ENCODE measurements at regions not wholly inside any gene's neighbourhood (a gene's known extent, or its start where the extent isn't known, plus 50 kb on each side); places are given as distances from the start of the nearest gene placed in this dataset.

- TF ChIP-seq EP300 (IDR thresholded peaks at IDR 0.05; ENCODE audit: borderline replicate concordance in 1 of 2, control insufficient read depth in 1 of 2, low read depth in 2 of 2, low read length in 2 of 2), result no peak
- no peak for TF ChIP-seq FOS (IDR thresholded peaks at IDR 0.05; ENCODE audit: borderline replicate concordance, extremely low read depth, insufficient read length)
- no peak for TF ChIP-seq NBN (IDR thresholded peaks at IDR 0.05)
- no peak for TF ChIP-seq MEF2B (IDR thresholded peaks at IDR 0.05; ENCODE audit: partially characterized antibody, poor library complexity, severe bottlenecking)
- no peak for TF ChIP-seq CREM (IDR thresholded peaks at IDR 0.05; ENCODE audit: low read depth)
- TF ChIP-seq, protein P1, sequence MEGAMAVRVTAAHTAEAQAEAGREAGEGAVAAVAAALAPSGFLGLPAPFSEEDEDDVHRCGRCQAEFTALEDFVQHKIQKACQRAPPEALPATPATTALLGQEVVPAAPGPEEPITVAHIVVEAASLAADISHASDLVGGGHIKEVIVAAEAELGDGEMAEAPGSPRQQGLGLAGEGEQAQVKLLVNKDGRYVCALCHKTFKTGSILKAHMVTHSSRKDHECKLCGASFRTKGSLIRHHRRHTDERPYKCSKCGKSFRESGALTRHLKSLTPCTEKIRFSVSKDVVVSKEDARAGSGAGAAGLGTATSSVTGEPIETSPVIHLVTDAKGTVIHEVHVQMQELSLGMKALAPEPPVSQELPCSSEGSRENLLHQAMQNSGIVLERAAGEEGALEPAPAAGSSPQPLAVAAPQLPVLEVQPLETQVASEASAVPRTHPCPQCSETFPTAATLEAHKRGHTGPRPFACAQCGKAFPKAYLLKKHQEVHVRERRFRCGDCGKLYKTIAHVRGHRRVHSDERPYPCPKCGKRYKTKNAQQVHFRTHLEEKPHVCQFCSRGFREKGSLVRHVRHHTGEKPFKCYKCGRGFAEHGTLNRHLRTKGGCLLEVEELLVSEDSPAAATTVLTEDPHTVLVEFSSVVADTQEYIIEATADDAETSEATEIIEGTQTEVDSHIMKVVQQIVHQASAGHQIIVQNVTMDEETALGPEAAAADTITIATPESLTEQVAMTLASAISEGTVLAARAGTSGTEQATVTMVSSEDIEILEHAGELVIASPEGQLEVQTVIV (IDR thresholded peaks at IDR 0.05; ENCODE audit: borderline replicate concordance, partially characterized antibody), result no peak
- TF ChIP-seq CBFB (IDR thresholded peaks at IDR 0.05; ENCODE audit: low read depth), result no peak
- TF ChIP-seq JUNB (IDR thresholded peaks at IDR 0.05), result no peak
Observed at GRCh38 chr11:37916331-37916730, 1318.3 kb upstream of the RAG2 start (continued).

- H3K79me2 ChIP-seq (ENCODE audit: control insufficient read depth, insufficient read depth, low read length), result no peaks in the 10 kb centered on the region
- intact Hi-C loops (cut with micrococcal nuclease; ENCODE audit: unreplicated experiment), result no loop called here
- in situ Hi-C loops (cut with MboI), result no loop called here
- no peak for FAIRE-seq
- ChIA-PET POLR2A (no interaction called here), RAD21 (ENCODE audit: unreplicated experiment) (no interaction called here), CTCF (no interaction called here), SMC1A (ENCODE audit: uncharacterized antibody, unreplicated experiment) (interaction anchor here (1.1 kb wide), 1 partner anchor 10 kb away, joined by 3 read pairs; no protein-coding TSS in a partner anchor)
- no peak for DNase-seq (ENCODE audit: low read depth, low spot score)
- no peak overlapping the region for H3K4me2 ChIP-seq (ENCODE audit: control insufficient read depth, insufficient read depth)
- no peak overlapping the region for H3K9ac ChIP-seq (ENCODE audit: control insufficient read depth, insufficient read depth, low read length)
- H4K20me1 ChIP-seq (ENCODE audit: control insufficient read depth, insufficient read depth), result no peaks in the 10 kb centered on the region
- no peak overlapping the region for H2AFZ ChIP-seq (ENCODE audit: control insufficient read depth, low read depth, low read length)
- H3K27ac ChIP-seq (ENCODE audit: control insufficient read depth, insufficient read depth), result no peak overlapping the region
- no peaks in the 10 kb centered on the region for H3K27me3 ChIP-seq (replicated peaks in 1 of 2; ENCODE audit: control insufficient read depth in 2 of 2, insufficient read depth in 2 of 2, low read length in 1 of 2)
- no TSS peak for BruUV-seq (replicated peaks)
- WGBS (ENCODE audit: insufficient coverage, insufficient replicate concordance, low lambda C conversion rate, missing lambda C conversion rate), result 27% methylated on average over 1 of the region's 1 CpG
- H3K4me3 ChIP-seq, result no peak overlapping the region
- H3K4me1 ChIP-seq (ENCODE audit: control insufficient read depth, insufficient read depth, low read length), result no peaks in the 10 kb centered on the region
- no peaks in the 10 kb centered on the region for H3K9me3 ChIP-seq (replicated peaks; ENCODE audit: control insufficient read depth, insufficient read depth, low read length)
- ATAC-seq, result no peak
- no peaks in the 10 kb centered on the region for H3K36me3 ChIP-seq (ENCODE audit: control insufficient read depth in 2 of 2, insufficient read depth in 2 of 2, low read length in 1 of 2)
- TF ChIP-seq KLF5 (IDR thresholded peaks at IDR 0.05; ENCODE audit: partially characterized antibody) (no peak), EZH2 (IDR thresholded peaks at IDR 0.05; ENCODE audit: borderline replicate concordance, control insufficient read depth, low read depth, low read length) (no peak), RAD51 (IDR thresholded peaks at IDR 0.05) (no peak), ETV6 (conservative IDR thresholded peaks at IDR 0.05 in 1 of 2, IDR thresholded peaks at IDR 0.05 in 1 of 2; ENCODE audit: borderline replicate concordance in 1 of 2, low read depth in 1 of 2) (no peak), KDM1A (IDR thresholded peaks at IDR 0.05; ENCODE audit: borderline replicate concordance) (no peak), TAF1 (IDR thresholded peaks at IDR 0.05; ENCODE audit: borderline replicate concordance, low read depth, low read length) (no peak), SUPT20H (IDR thresholded peaks at IDR 0.05; ENCODE audit: borderline replicate concordance, control insufficient read depth, low read depth, low read length) (no peak), NR2F1 (conservative IDR thresholded peaks at IDR 0.05) (no peak), ASH2L (IDR thresholded peaks at IDR 0.05; ENCODE audit: borderline replicate concordance, low read depth) (no peak), MYC (IDR thresholded peaks at IDR 0.05; ENCODE audit: insufficient read depth, insufficient read length, insufficient replicate concordance, low read length, severe bottlenecking) (no peak), ZNF217 (IDR thresholded peaks at IDR 0.05) (no peak)
- TF ChIP-seq, protein P2, sequence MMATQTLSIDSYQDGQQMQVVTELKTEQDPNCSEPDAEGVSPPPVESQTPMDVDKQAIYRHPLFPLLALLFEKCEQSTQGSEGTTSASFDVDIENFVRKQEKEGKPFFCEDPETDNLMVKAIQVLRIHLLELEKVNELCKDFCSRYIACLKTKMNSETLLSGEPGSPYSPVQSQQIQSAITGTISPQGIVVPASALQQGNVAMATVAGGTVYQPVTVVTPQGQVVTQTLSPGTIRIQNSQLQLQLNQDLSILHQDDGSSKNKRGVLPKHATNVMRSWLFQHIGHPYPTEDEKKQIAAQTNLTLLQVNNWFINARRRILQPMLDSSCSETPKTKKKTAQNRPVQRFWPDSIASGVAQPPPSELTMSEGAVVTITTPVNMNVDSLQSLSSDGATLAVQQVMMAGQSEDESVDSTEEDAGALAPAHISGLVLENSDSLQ (IDR thresholded peaks at IDR 0.05), result no peak
Observed at GRCh38 chr11:37914859-37915258, 1316.8 kb upstream of the RAG2 start.

Data from GM12878 (cell line).